ENCODE measurements at regions not wholly inside any gene's neighbourhood (a gene's known extent, or its start where the extent isn't known, plus 50 kb on each side); places are given as distances from the start of the nearest gene placed in this dataset.

- TF ChIP-seq POLR2A (IDR thresholded peaks at IDR 0.05) (no peak), CTCF (IDR thresholded peaks at IDR 0.05) (no peak)
Measured at GRCh38 chr13:76466043-76466442, 420.2 kb downstream of the KCTD12 start.

Data from Peyer's patch (tissue), 4 donors.